AG04450 (cell line): ENCODE measurements at regions not wholly inside any gene's neighbourhood (a gene's known extent, or its start where the extent isn't known, plus 50 kb on each side); places are given as distances from the start of the nearest gene placed in this dataset.

Experiments used
- CTCF ChIA-PET: fragments of 300-600, 350-600 bp; formaldehyde crosslinking; extraction: SDS; loops from one replicate; lab custom pipeline; 2022; ENCODE audit warnings: antibody characterized with exemption, inconsistent platforms; lab: Charles Lee
- POLR2A ChIA-PET: fragments of 350-600 bp; formaldehyde crosslinking; extraction: SDS; loops from one replicate; lab custom pipeline; 2021; ENCODE audit warnings: antibody characterized with exemption, inconsistent platforms; lab: Yijun Ruan, JAX
- DNase-seq: peaks from one replicate; pipeline ENCODE4 v3.0.0-alpha.2; 2011; ENCODE audit warnings: low read depth, low spot score
- H3K27ac ChIP-seq: one replicate; pipeline ENCODE4 v1.5.1; 2012; ENCODE audit warnings: low read depth, low read length, control low read depth
- H3K27me3 ChIP-seq: one replicate; pipeline ENCODE4 v1.6.0; 2012; ENCODE audit warnings: low read length; ENCODE audit not compliant: control insufficient read depth, insufficient read depth
- H3K4me3 ChIP-seq: 2 replicates; pipeline ENCODE4 v1.5.1; 2011; ENCODE audit warnings: mild to moderate bottlenecking, low read depth, low read length, control low read depth
- H3K9me3 ChIP-seq: 2 replicates; pipeline ENCODE4 v1.5.1; 2012; ENCODE audit warnings: low read length; ENCODE audit not compliant: control insufficient read depth, insufficient read depth
- CTCF ChIP-seq: IDR thresholded peaks from 2 replicates; pipeline ENCODE4 v1.5.1; 2011; ENCODE audit warnings: low read depth, low read length, control low read depth, inconsistent platforms

- H3K27me3 ChIP-seq: no peaks in the 10 kb centered on the region
- POLR2A ChIA-PET: no interaction called here
- CTCF ChIA-PET: no interaction called here
- no peak for DNase-seq
- no peak for TF ChIP-seq CTCF
- H3K9me3 ChIP-seq: peaks cover 19% of the 10 kb centered on the region
- no peak overlapping the region for H3K4me3 ChIP-seq
- H3K27ac ChIP-seq: no peak overlapping the region
Observed at GRCh38 chr17:74153456-74153810, 50.0 kb upstream of the RPL38 start.
